Non-pigmented ciliary epithelial cell (primary cell): ENCODE measurements at regions not wholly inside any gene's neighbourhood (a gene's known extent, or its start where the extent isn't known, plus 50 kb on each side); places are given as distances from the start of the nearest gene placed in this dataset.

ENCODE experiments used
- DNase-seq: peaks from one replicate; pipeline ENCODE4 v3.0.0-alpha.2; 2010; ENCODE audit warnings: low read depth

DNA sequence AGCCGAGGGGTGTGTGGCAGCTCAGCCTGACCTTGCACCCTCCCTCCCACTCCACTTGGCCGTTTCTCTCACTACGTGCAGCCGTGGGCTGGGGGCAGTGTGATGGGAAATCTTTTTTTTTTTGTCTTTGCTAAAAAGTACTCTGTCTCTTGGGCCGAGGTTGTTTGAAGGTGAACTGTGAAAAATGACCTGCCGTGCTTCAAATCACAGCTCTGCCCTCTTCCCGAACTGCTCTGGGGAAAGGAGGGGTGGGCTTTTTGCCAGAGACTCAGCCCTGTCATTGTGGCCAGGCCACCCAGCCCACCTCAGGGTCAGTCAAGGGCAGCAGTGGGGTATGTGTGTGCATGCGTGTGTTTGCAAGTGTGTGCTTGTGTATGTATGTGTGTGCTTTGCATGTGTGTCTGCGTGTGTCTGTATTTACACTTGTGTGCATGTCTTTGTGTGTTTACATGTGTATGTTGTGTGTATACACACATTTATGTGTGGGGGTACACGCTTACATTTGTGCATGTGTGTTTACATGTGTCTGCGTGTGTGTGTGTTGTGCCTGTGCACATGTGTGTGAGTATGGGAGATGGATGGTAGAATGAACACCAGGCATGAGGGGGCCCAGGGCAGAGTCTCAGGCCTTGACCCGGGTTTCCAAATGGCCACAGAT, 61.3 kb upstream of the HAAO start:
- no peak for DNase-seq

DNA sequence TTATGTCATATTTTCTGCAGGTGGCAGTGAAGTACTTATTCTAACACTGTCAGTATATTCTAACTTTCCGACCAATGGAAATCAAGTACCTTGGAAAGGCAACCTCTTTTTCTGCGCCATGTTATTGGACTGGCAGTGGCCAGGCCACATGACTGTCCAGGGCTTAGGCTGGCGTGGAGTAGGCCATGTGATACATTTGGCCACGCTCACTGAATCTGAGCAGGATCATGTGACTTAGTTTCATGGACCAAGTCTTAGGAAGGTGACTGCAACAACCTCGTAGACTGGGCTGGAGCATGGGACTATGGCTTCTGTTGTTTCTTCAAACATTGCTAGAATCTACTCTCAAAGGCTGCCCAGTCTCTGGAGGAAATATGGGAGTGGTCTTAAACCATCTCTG, 60.4 kb upstream of the HAAO start:
- DNase-seq, result no peak

DNA sequence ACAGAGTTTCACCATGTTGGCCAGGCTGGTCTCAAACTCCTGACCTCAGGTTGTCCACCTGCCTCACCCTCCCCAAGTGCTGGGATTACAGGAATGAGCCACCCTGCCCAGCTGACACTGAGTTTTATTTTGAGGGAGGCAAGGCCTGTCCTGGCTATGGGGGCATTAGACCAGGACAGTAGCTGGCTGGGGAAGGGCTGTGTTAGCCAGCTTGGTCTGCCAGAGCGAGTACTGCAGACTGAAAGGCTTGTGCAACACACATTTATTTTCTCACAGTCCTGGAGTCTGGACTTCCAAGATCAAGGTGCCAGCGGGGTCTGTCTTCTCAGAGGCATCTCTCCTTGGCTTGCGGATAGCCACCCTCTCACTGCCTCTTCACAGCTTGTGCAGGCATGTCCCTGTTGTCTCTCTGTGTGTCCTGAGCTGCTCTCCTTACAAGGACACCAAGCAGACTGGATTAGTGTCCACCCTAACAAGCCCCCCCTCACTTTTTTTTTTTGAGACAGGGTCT, 59.4 kb upstream of the HAAO start:
- DNase-seq, result no peak

DNA sequence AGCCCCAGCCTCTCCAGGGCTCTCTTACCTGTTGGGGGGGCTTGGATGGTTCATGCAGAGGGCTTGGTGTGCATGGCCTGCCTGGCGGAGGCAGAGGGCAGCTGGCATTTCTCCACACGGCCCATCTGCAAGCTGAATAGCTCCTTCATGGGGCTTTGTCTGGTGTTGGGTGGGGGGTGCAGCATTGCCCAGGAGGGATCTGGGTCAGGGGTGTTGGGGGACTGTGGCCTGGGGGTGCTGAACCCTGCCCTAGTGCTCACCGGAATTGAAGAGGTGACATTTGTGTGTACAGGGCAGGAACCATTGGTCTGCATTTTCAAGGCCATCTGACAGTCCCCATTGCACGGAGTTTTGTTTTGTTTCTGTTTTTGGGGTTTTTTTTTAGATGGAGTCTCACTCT, 58.8 kb upstream of the HAAO start:
- DNase-seq, result no peak

DNA sequence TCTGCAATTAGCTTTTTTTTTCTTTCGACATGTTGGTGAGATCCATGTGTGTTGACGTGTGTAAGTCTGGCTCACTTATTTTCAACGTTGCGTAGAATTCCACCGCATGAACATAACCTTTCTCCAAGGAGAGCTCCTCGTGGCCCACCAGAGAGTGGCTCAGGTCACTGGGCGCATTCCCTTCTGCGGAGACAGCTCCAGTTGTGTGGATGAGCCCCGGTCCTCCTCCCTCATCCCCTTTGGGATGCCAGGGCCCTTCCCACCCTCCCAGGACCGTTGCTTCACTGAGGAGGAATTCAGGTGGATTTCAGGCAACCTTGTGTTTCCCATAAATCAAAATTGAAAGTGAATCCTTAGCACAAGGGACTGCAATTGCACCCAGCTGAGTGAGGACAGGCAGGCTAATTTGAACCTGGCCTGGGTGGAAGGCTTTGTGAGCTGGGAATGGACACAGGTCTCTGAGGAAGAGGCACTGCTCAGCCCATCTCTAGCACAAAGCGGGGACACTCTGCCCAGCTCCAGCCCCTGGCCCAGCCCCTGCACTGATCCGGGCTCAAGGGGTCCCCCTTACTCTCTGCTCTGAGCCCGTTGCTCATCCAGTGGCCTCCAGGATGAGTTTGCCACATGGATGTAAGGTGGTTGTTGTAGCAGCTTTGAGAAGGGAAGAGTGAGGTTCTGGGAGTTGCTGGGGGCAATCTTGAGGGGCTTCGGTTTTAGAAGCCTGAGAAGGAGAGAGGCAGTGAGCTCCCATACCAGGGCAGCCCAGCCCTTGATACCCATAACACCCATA, 57.8 kb upstream of the HAAO start:
- DNase-seq, result no peak

DNA sequence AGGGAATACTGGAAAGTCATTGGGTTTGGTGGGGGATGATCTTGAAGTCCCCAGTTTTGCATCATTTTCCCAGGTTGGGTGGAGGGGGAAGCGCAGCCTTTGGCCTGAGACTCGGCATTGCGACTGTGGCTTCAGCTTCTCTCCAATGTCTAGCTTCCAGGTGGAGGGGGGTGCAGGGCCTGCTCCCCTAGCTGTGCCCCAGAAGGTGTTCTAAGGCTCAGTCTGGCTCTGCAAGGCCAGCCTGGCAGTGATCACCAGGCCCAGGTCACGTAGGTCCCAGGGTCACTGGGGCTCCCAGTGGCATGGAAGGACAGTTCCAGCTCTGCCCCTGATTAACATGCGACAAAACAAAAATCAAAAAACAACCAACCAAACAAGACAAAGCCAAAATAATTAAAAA, 56.9 kb upstream of the HAAO start:
- no peak for DNase-seq

DNA sequence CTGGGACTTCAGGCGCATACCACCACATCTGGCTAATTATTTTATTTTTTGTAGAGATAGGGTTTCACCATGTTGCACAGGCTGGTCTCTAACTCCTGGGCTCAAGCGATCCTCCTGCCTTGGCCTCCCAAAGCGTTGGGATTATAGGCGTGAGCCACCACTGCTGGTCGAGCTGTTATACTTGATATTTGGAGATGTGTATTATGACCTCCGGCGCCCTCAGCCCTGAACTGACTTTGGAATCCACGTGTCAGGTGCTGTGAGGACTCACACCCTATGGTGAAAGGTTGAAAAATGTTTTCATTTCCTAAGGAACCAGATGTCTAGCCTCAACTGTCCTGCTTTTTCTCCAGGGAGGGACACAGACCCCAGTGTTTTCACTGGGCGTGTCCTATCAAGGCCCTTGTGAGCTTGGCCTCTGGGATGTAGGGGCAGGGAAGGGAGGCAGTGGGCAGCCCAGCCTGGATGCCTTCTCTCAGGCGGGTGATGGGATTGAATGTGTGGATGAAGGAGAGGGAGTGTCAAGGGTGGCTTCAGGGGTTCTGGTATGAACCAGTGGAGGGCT, 56.4 kb upstream of the HAAO start:
- no peak for DNase-seq

DNA sequence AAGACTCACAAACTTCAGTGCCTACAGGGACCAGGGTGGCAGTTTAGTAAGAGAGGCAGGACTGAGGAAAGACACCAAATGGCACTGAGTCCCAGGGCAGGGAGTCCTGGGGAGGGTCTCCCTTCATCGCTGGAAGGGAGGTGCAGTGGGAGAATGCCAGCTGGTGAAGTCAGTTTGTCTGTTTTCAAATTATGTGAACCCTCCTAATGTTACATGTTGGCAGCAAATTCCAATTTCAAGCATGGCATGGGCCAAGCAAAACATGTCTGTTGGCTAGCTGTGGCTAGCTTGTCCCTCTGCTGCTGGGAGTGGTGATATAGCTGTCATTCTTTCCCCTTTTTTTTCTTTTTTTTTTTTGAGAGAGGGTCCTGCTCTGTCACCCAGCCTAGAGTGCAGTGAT, 55.9 kb upstream of the HAAO start:
- no peak for DNase-seq

DNA sequence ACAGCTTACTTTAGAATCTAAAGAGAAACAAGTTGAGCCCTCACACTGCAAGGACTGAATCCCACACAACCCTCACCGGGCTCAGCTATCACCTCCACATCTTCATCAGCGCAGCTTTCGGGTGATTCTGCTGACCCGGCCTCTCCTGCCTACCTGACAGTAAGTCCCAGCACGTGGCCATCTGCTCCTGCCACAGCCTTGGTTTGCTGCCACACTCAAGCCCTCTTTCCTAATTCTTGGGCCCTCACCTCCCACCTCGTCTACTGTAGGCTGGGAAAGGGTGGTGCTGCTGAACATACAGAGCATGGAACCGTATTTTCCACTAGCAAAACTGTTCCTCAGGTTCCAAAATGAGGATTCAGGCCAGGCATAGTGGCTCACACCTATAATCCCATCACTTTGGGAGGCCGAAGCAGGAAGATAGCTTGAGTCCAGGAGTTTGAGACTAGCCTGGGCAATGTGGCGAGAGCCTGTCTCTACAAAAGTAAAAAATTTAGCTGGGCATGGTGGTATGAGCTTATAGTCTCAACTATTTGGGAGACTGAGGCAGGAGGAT, 55.3 kb upstream of the HAAO start:
- DNase-seq, result no peak

DNA sequence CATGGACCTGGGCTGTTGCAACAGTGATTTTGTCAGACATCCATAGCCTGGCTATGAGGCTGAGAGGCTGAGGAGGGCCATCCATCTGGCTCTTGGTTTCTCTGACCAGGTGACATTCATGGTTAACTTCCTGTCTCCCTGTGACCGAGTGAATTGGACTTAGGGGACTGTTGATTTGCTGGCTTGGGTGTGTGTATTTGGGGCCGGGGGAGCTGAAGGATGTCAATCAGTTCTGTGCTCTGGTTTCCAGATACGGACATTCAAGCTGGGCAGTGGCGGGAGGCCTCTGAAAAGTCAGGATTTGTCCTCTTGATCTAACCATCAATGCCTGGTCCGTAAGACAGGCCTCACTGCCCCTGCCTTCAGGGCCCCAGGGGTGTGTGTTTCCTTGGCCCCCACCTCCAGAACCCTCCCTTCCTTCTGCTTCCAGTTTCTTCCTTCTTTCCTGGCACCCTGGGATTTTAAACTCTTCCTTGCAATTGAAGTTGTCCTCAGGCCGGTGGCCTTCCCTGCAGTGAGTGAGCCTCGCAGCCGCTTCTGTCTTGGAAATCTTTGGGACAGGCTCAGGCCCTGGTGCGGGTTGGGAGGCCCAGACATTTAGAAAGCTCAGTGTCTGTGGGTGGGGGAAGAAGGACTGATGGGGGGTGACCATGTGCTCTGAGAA, 54.7 kb upstream of the HAAO start:
- no peak for DNase-seq

DNA sequence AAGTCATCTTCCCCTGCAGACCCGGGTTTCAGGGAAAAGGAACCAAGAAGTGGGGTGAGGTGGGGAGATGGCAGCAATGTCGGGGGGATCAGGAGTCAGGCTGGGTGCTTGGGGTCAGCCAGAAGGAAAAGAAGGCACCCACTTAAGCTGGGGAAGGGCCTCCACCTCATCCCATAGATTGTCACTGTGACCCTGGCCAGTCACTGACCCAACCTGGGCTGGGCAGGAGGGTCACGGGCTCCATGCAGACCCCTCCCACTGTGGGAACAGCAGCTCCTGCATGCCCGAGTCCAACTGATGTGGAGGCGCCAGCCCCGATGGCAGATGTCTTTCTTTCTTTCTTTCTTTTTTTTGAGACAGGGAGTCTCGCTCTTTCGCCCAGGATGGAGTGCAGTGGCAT, 53.6 kb upstream of the HAAO start:
- no peak for DNase-seq

DNA sequence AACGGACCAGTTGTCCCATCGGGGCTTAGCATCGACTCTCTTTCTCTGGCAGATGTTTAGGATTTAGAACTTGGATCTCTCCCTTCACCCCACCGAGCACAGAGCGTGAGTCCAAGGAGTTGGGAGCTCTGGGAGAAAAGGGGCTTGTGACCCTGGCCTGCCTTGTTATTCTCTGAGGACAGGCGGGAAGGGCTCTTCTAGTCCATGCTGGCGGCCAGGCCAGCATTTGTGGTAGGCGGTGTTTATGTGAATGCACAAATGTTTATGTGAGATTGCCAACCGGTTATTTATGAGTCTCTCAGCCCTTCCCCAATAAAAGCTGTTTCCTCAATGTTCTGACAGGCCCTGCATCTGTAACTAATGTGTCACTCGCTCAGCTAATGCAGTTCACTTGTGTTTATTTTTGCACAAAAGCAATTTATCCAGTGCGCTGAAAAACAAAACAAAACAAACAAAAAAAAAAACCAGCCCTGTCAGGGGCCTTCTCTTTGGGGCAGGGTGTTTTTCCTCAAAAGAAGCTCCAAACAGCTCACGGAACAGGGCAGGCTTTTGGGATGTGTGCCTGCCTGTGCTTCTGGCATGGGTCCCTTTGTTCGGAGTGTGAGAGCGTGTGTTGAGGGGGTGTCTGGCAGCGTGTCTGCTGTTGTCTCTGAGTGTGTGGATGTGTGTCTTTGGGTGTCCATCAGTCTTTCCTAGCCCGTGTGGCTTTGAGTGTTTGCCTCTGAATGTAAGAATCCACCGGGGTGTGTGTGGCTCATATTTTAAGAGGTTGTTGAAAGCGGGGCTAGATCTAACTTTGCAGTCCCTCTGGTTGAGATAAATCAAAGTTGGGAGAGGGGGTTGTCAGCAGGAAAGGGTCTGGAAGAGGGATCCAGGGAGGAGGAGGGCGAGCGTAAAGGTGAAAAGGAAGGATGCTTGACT, 52.8 kb upstream of the HAAO start:
- DNase-seq, result no peak

DNA sequence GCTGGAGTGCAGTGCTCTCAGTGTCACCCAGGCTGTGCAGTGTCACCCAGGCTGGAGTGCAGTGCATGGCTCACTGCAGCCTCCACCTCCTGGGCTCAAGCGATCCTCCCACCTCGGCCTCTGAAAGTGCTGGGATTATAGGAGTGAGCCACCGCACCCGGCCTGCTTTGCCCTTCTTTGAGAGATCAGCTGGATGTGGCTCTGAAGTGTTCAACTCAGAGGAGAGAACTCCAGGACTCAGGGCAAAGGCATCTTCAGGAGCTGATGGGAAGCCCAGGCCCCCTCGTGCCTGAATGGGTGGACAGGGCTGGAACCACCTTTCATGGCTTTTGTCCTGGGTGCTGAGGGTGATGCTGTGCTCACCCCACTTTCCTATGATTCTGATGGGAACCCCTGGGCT, 52.0 kb upstream of the HAAO start:
- DNase-seq, result no peak

DNA sequence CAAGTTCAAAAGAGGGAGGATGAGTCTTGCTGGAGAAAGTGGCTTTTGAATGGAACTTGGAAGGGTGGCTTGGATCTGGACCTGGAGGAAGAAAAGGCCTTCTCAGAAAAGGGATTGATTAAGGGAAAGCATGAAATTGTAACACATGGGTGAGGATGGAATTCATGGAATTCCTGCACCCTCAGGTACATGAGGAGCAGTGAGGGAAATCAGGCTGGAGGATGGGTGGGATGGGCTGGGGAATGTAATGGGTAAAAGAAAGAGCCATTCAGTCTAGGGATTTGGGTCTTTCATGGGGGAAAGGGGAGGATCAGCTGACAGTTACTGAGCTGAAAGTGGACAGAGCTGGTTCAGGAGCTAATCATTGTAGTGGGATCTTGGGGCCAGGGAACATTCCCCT, 51.2 kb upstream of the HAAO start:
- DNase-seq, result no peak

DNA sequence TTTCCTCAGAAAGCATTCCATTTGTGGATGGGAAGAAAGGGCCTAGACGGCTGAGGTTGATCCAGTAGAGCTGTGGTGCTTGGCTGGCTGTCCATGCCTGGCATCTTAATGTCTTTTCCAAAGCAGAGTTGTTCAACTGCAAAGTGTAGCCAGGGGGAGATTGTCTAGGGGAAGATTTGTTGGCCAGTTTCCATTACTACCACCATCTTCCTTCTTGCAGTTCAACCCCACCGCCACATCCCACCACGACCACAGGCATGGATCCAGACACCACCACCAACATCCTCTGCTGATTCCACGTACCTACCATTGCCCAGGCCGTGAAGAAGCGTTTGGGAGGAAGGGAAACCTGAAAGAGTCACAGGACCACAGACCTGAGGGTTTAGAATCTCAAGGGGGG, 50.7 kb upstream of the HAAO start:
- no peak for DNase-seq

DNA sequence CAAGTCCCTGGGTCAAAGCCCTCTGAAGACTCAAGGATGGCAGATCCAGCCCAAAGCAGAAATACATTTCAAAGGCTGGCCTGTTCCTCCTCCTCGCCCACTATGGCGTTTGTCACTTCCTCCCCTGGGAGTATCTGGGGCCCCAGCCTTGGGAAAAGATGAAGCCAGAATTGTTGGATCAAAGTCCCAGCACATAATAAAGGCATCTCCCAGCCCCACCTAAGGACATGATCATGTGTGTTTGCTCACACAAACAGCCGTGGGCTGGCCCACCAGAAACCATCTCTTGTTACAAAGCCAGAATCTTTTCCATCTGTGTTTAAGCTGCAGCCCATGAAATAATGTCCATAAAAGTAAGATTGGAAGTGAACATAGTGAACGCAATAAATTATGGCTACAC, 50.1 kb upstream of the HAAO start:
- no peak for DNase-seq
